Hepatocyte (in vitro differentiated cells): ENCODE measurements at regions not wholly inside any gene's neighbourhood (a gene's known extent, or its start where the extent isn't known, plus 50 kb on each side); places are given as distances from the start of the nearest gene placed in this dataset.

Experiments used
- DNase-seq: peaks from one replicate; pipeline ENCODE4 v3.0.0-alpha.2; 2016; ENCODE audit warnings: low spot score
- H2AFZ ChIP-seq: fragments of 200-600 bp; sonication (generic); 2 replicates; pipeline ENCODE4 v1.6.0; 2016; ENCODE audit warnings: antibody characterized with exemption, mild to moderate bottlenecking
- H3K27ac ChIP-seq: fragments of 200-600 bp; sonication (generic); 2 replicates; pipeline ENCODE4 v1.5.1; 2016; ENCODE audit warnings: mild to moderate bottlenecking
- H3K27me3 ChIP-seq: fragments of 200-600 bp; sonication (generic); 2 replicates; pipeline ENCODE4 v1.6.1; 2016
- H3K36me3 ChIP-seq: fragments of 200-600 bp; sonication (generic); replicated peaks from 2 replicates; pipeline ENCODE4 v1.5.1; 2016; ENCODE audit warnings: low read depth; ENCODE audit not compliant: insufficient read depth
- H3K4me1 ChIP-seq: fragments of 200-600 bp; sonication (generic); 2 replicates; pipeline ENCODE4 v1.5.1; 2016; ENCODE audit warnings: mild to moderate bottlenecking, moderate library complexity; ENCODE audit not compliant: insufficient read depth
- H3K4me2 ChIP-seq: fragments of 200-600 bp; sonication (generic); 2 replicates; pipeline ENCODE4 v1.6.0; 2016
- H3K4me3 ChIP-seq: fragments of 200-600 bp; sonication (generic); 2 replicates; pipeline ENCODE4 v1.5.1; 2016; ENCODE audit warnings: mild to moderate bottlenecking
- H3K79me2 ChIP-seq: fragments of 200-600 bp; sonication (generic); 2 replicates; pipeline ENCODE4 v1.6.0; 2017; ENCODE audit warnings: mild to moderate bottlenecking
- H3K9me2 ChIP-seq: fragments of 200-600 bp; sonication (generic); replicated peaks from 2 replicates; pipeline ENCODE4 v1.6.0; 2017; ENCODE audit warnings: mild to moderate bottlenecking; ENCODE audit not compliant: insufficient read depth
- H3K9me3 ChIP-seq: fragments of 200-600 bp; sonication (generic); 2 replicates; pipeline ENCODE4 v1.5.1; 2016; ENCODE audit warnings: low read depth, mild to moderate bottlenecking
- H4K20me1 ChIP-seq: fragments of 200-600 bp; sonication (generic); 2 replicates; pipeline ENCODE4 v1.6.0; 2016; ENCODE audit warnings: mild to moderate bottlenecking; ENCODE audit not compliant: insufficient read depth, poor library complexity, severe bottlenecking
- CTCF ChIP-seq: fragments of 200-600 bp; sonication (generic); IDR thresholded peaks from 2 replicates; pipeline ENCODE4 v1.5.1; 2016; ENCODE audit warnings: antibody characterized with exemption, mild to moderate bottlenecking; ENCODE audit not compliant: poor library complexity
- EZH2 ChIP-seq: fragments of 200-600 bp; sonication (generic); IDR thresholded peaks from 2 replicates; pipeline ENCODE4 v1.6.1; 2016; ENCODE audit warnings: antibody characterized with exemption, mild to moderate bottlenecking, borderline replicate concordance
- EZH2phosphoT487 ChIP-seq: fragments of 200-600 bp; sonication (generic); IDR thresholded peaks from one replicate; pipeline ENCODE4 v1.6.1; 2018; ENCODE audit warnings: antibody characterized with exemption, mild to moderate bottlenecking, low read depth, moderate library complexity; ENCODE audit not compliant: unreplicated experiment, severe bottlenecking
- WGBS: methylation state at CpG from one replicate; pipeline ENCODE4 v1.1.6; 2016; ENCODE audit warnings: low lambda C conversion rate; ENCODE audit errors: missing lambda C conversion rate; 5-methylcytosine and 5-hydroxymethylcytosine counted together

GRCh38 chr17:79504181-79504605 is 106.7 kb downstream of the RBFOX3 start:
- Histone ChIP-seq H3K9me3 (no peaks in the 10 kb centered on the region), H3K4me1 (no peaks in the 10 kb centered on the region), H4K20me1 (no peaks in the 10 kb centered on the region), H3K4me2 (no peak overlapping the region), H3K27ac (no peak overlapping the region), H3K4me3 (no peak overlapping the region), H2AFZ (no peak overlapping the region), H3K36me3 (no peaks in the 10 kb centered on the region), H3K79me2 (no peaks in the 10 kb centered on the region), H3K9me2 (no peaks in the 10 kb centered on the region), H3K27me3 (no peaks in the 10 kb centered on the region)
- WGBS: 84% methylated on average over 13 of the region's 13 CpGs
- no peak for TF ChIP-seq CTCF
- DNase-seq: no peak

GRCh38 chr17:79503126-79503839 is 107.6 kb downstream of the RBFOX3 start:
- no peaks in the 10 kb centered on the region for H3K79me2 ChIP-seq
- no peak overlapping the region for H2AFZ ChIP-seq
- no peaks in the 10 kb centered on the region for H4K20me1 ChIP-seq
- H3K4me1 ChIP-seq: no peaks in the 10 kb centered on the region
- H3K4me2 ChIP-seq: no peak overlapping the region
- no peak for DNase-seq
- no peak overlapping the region for H3K27ac ChIP-seq
- no peak overlapping the region for H3K4me3 ChIP-seq
- WGBS: 90% methylated on average over 15 of the region's 15 CpGs
- no peaks in the 10 kb centered on the region for H3K9me3 ChIP-seq
- TF ChIP-seq EZH2: no peak
- no peak for TF ChIP-seq EZH2phosphoT487
- TF ChIP-seq CTCF: no peak
- no peaks in the 10 kb centered on the region for H3K36me3 ChIP-seq
- no peaks in the 10 kb centered on the region for H3K9me2 ChIP-seq
- H3K27me3 ChIP-seq: no peaks in the 10 kb centered on the region

- 81% methylated on average over 3 of the region's 3 CpGs for WGBS
- Histone ChIP-seq H3K9me2 (no peaks in the 10 kb centered on the region), H2AFZ (no peak overlapping the region), H3K79me2 (no peaks in the 10 kb centered on the region), H3K36me3 (no peaks in the 10 kb centered on the region), H4K20me1 (no peaks in the 10 kb centered on the region), H3K9me3 (no peaks in the 10 kb centered on the region), H3K4me3 (no peak overlapping the region), H3K4me2 (no peak overlapping the region), H3K4me1 (no peaks in the 10 kb centered on the region), H3K27me3 (no peaks in the 10 kb centered on the region), H3K27ac (no peak overlapping the region)
- no peak for TF ChIP-seq EZH2phosphoT487
- no peak for TF ChIP-seq CTCF
- no peak for TF ChIP-seq EZH2
- no peak for DNase-seq
These were observed 108.9 kb downstream of the RBFOX3 start for GRCh38 chr17:79501910-79502309.
